WTC11 (cell line): ENCODE measurements at regions not wholly inside any gene's neighbourhood (a gene's known extent, or its start where the extent isn't known, plus 50 kb on each side); places are given as distances from the start of the nearest gene placed in this dataset.

Experiments used
- CTCF ChIP-seq: fragments of 200-600 bp; IDR thresholded peaks from 2 replicates; pipeline ENCODE4 v1.8.0; 2022; ENCODE audit warnings: antibody characterized with exemption
- TF ChIP-seq, protein P1 (sequence below): sonication (generic); formaldehyde crosslinking; IDR thresholded peaks from 2 replicates; pipeline ENCODE4 v1.8.0; 2022; ENCODE audit warnings: mild to moderate bottlenecking, missing genetic modification reagents

DNA sequence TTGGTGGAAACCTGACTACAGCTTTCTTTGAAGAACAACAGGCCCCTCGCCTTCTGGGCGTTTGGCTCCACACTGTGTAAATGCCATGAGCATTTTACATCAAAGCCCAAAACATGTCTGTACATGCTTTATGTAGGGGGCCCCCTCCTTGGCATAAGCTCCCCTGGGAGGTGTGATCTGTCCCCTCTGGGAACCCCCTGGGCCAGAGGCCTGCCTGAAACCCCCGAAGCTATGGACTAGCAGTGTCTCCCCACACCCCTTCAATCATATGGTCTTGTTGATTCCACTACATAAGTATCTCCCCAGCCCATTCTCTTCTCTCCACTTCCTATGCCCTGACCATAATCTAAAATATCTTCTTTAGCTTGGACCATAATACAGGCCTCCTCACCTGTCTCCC, 241.5 kb downstream of the C1orf94 start:
- TF ChIP-seq CTCF, result no peak
- TF ChIP-seq, protein P1, sequence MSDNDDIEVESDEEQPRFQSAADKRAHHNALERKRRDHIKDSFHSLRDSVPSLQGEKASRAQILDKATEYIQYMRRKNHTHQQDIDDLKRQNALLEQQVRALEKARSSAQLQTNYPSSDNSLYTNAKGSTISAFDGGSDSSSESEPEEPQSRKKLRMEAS, result no peak
